ENCODE measurements at regions not wholly inside any gene's neighbourhood (a gene's known extent, or its start where the extent isn't known, plus 50 kb on each side); places are given as distances from the start of the nearest gene placed in this dataset.

DNA sequence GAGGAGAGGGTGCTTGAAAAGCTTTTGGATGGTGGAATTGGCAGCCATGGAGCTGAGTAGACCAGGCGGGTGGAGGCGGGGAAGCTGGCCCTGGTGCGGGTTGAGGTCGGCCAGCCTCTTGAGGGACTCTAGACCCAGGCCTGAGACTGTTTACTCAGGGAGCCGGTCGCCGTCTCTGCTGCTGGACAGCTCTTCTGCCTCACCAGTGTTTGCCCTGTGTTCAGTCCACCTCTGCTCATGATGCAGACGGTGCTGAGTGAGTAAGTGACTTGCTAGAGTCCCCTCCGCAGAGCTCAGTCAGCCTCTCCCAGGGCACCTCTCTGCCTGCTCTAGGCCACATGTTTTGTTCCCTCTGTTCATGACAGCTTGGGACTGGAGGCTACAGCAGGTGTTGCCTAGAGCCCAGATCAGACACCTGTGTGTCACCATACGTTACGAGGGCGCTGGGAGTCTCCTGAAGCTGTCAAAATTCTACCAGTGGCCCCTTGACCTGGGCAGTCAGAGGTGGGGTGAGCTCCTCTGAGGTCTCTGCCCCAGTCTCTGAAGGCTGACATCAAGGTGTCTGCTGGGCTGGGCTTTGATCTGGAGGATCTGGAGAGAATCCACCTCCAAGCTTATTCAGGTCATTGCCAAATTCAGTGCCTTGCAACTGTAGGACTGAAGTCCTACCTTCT is 73.5 kb upstream of the WNT4 start:
- Histone ChIP-seq H3K4me1 (no peaks in the 10 kb centered on the region), H3K9me3 (no peaks in the 10 kb centered on the region), H3K27ac (no peak overlapping the region), H3K36me3 (no peaks in the 10 kb centered on the region), H3K27me3 (no peaks in the 10 kb centered on the region), H3K4me3 (no peak overlapping the region)
- intact Hi-C loops (cut with DNase I), result no loop called here
- peak in 1 of 2 donors; percentile 39 for DNase-seq (ENCODE audit: low spot score in 2 of 2)
- TF ChIP-seq, protein P1, sequence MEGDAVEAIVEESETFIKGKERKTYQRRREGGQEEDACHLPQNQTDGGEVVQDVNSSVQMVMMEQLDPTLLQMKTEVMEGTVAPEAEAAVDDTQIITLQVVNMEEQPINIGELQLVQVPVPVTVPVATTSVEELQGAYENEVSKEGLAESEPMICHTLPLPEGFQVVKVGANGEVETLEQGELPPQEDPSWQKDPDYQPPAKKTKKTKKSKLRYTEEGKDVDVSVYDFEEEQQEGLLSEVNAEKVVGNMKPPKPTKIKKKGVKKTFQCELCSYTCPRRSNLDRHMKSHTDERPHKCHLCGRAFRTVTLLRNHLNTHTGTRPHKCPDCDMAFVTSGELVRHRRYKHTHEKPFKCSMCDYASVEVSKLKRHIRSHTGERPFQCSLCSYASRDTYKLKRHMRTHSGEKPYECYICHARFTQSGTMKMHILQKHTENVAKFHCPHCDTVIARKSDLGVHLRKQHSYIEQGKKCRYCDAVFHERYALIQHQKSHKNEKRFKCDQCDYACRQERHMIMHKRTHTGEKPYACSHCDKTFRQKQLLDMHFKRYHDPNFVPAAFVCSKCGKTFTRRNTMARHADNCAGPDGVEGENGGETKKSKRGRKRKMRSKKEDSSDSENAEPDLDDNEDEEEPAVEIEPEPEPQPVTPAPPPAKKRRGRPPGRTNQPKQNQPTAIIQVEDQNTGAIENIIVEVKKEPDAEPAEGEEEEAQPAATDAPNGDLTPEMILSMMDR (IDR thresholded peaks at IDR 0.05), result no peak

DNA sequence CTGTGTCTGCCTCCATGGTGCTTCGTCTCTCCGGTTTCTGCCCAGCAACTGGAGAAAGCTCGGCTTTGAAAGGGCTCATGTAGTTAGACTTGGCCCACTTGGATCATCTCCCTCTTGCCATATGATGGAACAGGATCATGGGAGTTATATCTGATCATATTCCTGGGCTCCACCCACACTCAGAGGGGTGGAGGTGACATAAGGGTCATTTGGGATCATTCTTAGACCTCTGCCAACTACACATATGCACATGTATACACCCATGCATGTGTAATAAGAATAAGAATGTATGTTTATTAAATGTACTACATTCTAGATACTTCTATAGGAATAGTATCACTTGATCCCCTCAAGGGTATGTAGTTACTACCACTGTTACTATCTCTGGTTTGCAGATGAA is 74.1 kb upstream of the WNT4 start:
- no peak overlapping the region for H3K4me3 ChIP-seq
- no peak overlapping the region for H3K27ac ChIP-seq
- H3K4me1 ChIP-seq, result no peaks in the 10 kb centered on the region
- intact Hi-C loops (cut with DNase I), result no loop called here
- H3K27me3 ChIP-seq, result no peaks in the 10 kb centered on the region
- TF ChIP-seq, protein P1 (IDR thresholded peaks at IDR 0.05), result no peak
- peak in 1 of 2 donors; percentile 38 for DNase-seq (ENCODE audit: low spot score in 2 of 2)
- H3K9me3 ChIP-seq, result no peaks in the 10 kb centered on the region
- no peaks in the 10 kb centered on the region for H3K36me3 ChIP-seq

DNA sequence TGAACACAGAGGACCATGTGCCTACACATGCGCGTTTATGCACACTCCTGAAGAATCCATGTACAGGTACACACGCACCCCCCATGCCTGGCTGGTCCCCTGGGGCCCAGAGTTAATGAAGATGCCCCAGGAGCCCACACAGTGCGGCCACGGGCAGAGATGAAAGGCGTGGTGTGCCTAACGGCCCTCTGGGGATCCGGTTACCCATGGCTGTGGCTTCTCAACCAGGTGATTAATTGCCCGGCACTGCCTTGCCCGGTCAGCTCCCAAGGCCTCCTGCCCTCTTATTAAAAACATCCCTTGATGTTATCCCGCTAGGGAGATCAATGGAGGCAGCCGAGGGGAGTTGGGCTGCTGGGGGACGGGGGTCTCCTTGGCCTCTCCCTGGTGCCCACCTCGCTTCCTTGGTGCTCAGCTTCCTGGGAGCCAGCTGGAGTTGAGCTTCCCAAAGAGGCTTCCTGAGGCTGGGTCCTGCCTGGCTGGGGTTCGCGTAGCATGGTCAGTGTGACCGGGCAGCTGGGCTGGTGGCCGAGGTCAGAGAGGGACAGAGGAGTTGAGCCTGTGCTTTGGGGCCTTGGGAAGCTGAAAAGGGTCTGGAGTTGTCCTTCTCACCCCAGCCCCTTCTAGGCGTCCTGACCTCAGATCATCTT is 75.0 kb upstream of the WNT4 start:
- intact Hi-C loops (cut with DNase I), result no loop called here
- DNase-seq (ENCODE audit: low spot score in 2 of 2), result peak in 1 of 2 donors; percentile 48
- TF ChIP-seq, protein P1 (IDR thresholded peaks at IDR 0.05), result no peak
- H3K9me3 ChIP-seq, result no peaks in the 10 kb centered on the region
- no peaks in the 10 kb centered on the region for H3K36me3 ChIP-seq
- H3K4me1 ChIP-seq, result no peaks in the 10 kb centered on the region
- no peak overlapping the region for H3K27ac ChIP-seq
- no peak overlapping the region for H3K4me3 ChIP-seq
- no peaks in the 10 kb centered on the region for H3K27me3 ChIP-seq

DNA sequence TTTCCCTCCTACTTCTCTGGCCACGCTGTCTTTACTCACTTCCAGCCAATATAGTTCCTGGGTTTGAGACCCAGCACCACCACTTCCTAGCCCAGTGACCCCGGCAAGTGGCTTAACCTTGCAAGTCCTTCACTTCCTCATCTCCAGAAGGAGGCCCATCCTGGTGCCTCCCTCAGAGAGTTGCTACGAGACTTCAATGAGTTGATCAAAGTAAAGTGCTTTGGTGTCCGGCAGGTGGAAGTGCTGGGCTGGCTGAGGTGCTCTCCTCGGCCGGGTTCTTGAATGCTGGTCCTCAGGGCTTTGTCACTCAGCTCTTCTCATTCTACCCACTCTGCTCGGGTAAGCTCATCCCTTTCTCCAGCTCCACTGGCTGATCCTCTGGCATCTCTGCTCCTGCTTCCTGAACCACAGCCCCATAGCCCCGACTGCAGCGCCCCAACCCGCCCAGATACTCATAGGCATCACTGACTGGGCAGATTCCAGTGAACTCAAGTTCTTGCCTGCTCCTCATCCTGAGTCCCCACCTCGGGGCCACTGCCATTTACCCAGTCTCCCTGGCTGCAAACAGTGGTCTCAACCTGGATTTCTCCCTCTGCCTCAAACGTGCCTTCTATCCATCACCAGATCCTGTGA is 75.8 kb upstream of the WNT4 start:
- no peaks in the 10 kb centered on the region for H3K36me3 ChIP-seq
- H3K4me3 ChIP-seq, result no peak overlapping the region
- intact Hi-C loops (cut with DNase I), result no loop called here
- TF ChIP-seq, protein P1 (IDR thresholded peaks at IDR 0.05), result no peak
- H3K27me3 ChIP-seq, result no peaks in the 10 kb centered on the region
- H3K27ac ChIP-seq, result no peak overlapping the region
- H3K4me1 ChIP-seq, result no peaks in the 10 kb centered on the region
- no peaks in the 10 kb centered on the region for H3K9me3 ChIP-seq
- DNase-seq (ENCODE audit: low spot score in 2 of 2), result peak in 1 of 2 donors; percentile 54

DNA sequence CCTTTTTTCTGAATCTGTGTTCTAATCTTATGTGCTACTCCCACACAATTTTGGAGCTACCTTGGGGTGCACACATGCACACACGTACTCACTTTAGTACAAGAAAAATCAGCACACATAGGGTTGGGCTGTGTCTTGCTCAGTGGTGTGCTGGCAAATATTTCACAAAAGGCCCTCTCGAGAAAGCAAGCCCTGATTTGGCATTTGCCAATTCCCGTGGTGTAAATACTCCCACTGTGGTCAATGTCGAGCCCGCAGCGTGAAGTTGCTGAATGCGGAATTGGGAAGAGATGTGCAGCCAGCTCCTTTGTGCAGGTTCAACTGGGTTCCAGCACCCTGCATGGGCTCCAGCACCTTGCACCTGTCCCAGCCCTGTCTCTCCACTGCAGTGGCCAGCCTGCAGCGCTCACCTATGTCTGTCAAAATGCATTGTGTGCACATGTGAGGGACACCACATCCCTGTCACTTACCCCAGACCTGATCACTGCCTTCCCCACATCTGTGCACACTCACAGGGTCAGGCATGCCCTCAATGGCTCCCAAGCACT is 78.4 kb upstream of the WNT4 start:
- Histone ChIP-seq H3K27me3 (no peaks in the 10 kb centered on the region), H3K36me3 (no peaks in the 10 kb centered on the region), H3K4me1 (no peaks in the 10 kb centered on the region), H3K27ac (no peak overlapping the region), H3K4me3 (no peak overlapping the region), H3K9me3 (no peaks in the 10 kb centered on the region)
- TF ChIP-seq, protein P1 (IDR thresholded peaks at IDR 0.05), result no peak
- no peak for DNase-seq (ENCODE audit: low spot score in 2 of 2)
- intact Hi-C loops (cut with DNase I), result no loop called here
